HEK293 (cell line): ENCODE measurements at regions not wholly inside any gene's neighbourhood (a gene's known extent, or its start where the extent isn't known, plus 50 kb on each side); places are given as distances from the start of the nearest gene placed in this dataset.

Experiments used
- PATZ1 ChIP-seq: fragments of 450-650 bp; formaldehyde crosslinking; IDR thresholded peaks from 2 replicates; pipeline ENCODE4 v1.5.1; 2016; ENCODE audit warnings: missing biosample characterization, missing genetic modification characterization
- PRDM4 ChIP-seq: fragments of 450-650 bp; formaldehyde crosslinking; IDR thresholded peaks from 2 replicates; pipeline ENCODE4 v1.5.1; 2017; ENCODE audit warnings: missing biosample characterization, missing genetic modification characterization
- SETDB1 ChIP-seq: IDR thresholded peaks from one replicate; pipeline ENCODE4 v1.6.1; 2017; ENCODE audit warnings: mild to moderate bottlenecking, low read length, moderate library complexity, mixed read lengths; ENCODE audit not compliant: insufficient read length
- ZNF366 ChIP-seq: fragments of 450-650 bp; formaldehyde crosslinking; conservative IDR thresholded peaks from 2 replicates; pipeline ENCODE4 v1.5.1; 2016; ENCODE audit warnings: missing biosample characterization, missing genetic modification characterization
- TF ChIP-seq, protein P1 (sequence below): fragments of 450-650 bp; formaldehyde crosslinking; IDR thresholded peaks from 2 replicates; pipeline ENCODE4 v1.5.1; 2016; ENCODE audit warnings: missing biosample characterization, missing genetic modification characterization, low read depth
- TF ChIP-seq, protein P2 (sequence below): fragments of 450-650 bp; formaldehyde crosslinking; IDR thresholded peaks from 2 replicates; pipeline ENCODE4 v1.5.1; 2016; ENCODE audit warnings: missing biosample characterization, missing genetic modification characterization
- TF ChIP-seq, protein P3 (sequence below): fragments of 450-650 bp; formaldehyde crosslinking; IDR thresholded peaks from 2 replicates; pipeline ENCODE4 v1.5.1; 2016; ENCODE audit warnings: missing biosample characterization, missing genetic modification characterization

- no peak for TF ChIP-seq SETDB1
- TF ChIP-seq, protein P1, sequence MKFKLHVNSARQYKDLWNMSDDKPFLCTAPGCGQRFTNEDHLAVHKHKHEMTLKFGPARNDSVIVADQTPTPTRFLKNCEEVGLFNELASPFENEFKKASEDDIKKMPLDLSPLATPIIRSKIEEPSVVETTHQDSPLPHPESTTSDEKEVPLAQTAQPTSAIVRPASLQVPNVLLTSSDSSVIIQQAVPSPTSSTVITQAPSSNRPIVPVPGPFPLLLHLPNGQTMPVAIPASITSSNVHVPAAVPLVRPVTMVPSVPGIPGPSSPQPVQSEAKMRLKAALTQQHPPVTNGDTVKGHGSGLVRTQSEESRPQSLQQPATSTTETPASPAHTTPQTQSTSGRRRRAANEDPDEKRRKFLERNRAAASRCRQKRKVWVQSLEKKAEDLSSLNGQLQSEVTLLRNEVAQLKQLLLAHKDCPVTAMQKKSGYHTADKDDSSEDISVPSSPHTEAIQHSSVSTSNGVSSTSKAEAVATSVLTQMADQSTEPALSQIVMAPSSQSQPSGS, result no peak
- TF ChIP-seq, protein P2, sequence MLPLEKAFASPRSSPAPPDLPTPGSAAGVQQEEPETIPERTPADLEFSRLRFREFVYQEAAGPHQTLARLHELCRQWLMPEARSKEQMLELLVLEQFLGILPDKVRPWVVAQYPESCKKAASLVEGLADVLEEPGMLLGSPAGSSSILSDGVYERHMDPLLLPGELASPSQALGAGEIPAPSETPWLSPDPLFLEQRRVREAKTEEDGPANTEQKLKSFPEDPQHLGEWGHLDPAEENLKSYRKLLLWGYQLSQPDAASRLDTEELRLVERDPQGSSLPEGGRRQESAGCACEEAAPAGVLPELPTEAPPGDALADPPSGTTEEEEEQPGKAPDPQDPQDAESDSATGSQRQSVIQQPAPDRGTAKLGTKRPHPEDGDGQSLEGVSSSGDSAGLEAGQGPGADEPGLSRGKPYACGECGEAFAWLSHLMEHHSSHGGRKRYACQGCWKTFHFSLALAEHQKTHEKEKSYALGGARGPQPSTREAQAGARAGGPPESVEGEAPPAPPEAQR (tag by site-specific recombination), result no peak
- TF ChIP-seq ZNF366 (tag by site-specific recombination), result 0 out of 2 replicates have a peak, but pooled peaks have one; percentile 28
- TF ChIP-seq PATZ1 (tag by site-specific recombination), result no peak
- TF ChIP-seq, protein P3, sequence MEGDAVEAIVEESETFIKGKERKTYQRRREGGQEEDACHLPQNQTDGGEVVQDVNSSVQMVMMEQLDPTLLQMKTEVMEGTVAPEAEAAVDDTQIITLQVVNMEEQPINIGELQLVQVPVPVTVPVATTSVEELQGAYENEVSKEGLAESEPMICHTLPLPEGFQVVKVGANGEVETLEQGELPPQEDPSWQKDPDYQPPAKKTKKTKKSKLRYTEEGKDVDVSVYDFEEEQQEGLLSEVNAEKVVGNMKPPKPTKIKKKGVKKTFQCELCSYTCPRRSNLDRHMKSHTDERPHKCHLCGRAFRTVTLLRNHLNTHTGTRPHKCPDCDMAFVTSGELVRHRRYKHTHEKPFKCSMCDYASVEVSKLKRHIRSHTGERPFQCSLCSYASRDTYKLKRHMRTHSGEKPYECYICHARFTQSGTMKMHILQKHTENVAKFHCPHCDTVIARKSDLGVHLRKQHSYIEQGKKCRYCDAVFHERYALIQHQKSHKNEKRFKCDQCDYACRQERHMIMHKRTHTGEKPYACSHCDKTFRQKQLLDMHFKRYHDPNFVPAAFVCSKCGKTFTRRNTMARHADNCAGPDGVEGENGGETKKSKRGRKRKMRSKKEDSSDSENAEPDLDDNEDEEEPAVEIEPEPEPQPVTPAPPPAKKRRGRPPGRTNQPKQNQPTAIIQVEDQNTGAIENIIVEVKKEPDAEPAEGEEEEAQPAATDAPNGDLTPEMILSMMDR (tag by site-specific recombination), result peak; percentile 54; the same call in 1 of the 2 replicates
- TF ChIP-seq PRDM4 (tag by site-specific recombination), result no peak
Observed at GRCh38 chr9:1460143-1460769, 410.1 kb downstream of the DMRT2 start.
